22Rv1 (cell line): ENCODE measurements at regions not wholly inside any gene's neighbourhood (a gene's known extent, or its start where the extent isn't known, plus 50 kb on each side); places are given as distances from the start of the nearest gene placed in this dataset.
"Not testable (repeated sequence)": the region's sequence is repeated elsewhere in the genome, so short reads cannot be mapped to it uniquely, and the experiment has no call there.

Source experiments
- ZFX ChIP-seq: fragments of 450-650 bp; IDR thresholded peaks from 2 replicates; pipeline ENCODE4 v1.6.1; 2017; ENCODE audit warnings: antibody characterized with exemption, borderline replicate concordance
- TF ChIP-seq, protein P1 (sequence below): fragments of 450-650 bp; IDR thresholded peaks from 2 replicates; pipeline ENCODE4 v1.5.1; 2017; ENCODE audit warnings: mild to moderate bottlenecking

DNA sequence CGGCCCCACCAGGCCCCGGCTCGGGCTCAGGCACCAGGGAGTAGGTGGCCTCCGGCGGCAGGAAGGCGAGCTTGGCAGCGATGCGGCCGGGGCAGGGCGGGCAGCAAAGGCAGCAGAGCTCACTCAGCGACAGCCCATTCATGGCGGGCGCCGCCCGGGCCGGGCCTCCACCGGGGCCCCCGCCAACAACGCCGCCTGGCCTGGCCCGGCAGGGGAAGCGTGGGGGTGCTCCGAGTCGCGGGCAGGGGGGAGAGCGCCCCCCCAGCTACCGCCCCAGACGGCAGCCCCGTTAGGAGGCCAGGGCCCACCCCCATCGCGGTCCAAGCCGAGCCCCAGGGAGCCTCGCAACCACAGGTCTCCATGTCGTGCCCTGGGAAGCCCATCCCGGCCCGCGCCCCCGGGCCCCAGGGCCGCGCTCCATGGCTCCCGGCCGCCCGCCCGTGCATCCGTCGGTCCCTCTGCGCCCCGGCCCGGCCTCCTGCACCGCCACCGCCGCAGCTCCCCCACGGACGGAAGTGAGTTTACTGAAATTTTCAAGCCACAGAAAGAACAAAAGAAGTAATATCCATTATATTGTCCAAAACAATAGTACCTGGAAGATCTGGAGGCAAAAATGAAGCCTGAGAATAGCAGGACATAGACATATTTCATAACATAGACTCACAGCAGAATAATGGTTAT, 126.6 kb upstream of the VPREB1 start:
- TF ChIP-seq, protein P1, sequence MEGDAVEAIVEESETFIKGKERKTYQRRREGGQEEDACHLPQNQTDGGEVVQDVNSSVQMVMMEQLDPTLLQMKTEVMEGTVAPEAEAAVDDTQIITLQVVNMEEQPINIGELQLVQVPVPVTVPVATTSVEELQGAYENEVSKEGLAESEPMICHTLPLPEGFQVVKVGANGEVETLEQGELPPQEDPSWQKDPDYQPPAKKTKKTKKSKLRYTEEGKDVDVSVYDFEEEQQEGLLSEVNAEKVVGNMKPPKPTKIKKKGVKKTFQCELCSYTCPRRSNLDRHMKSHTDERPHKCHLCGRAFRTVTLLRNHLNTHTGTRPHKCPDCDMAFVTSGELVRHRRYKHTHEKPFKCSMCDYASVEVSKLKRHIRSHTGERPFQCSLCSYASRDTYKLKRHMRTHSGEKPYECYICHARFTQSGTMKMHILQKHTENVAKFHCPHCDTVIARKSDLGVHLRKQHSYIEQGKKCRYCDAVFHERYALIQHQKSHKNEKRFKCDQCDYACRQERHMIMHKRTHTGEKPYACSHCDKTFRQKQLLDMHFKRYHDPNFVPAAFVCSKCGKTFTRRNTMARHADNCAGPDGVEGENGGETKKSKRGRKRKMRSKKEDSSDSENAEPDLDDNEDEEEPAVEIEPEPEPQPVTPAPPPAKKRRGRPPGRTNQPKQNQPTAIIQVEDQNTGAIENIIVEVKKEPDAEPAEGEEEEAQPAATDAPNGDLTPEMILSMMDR = not testable (repeated sequence)
- not testable (repeated sequence) for TF ChIP-seq ZFX
